MV-4-11 (cell line): ENCODE measurements at regions not wholly inside any gene's neighbourhood (a gene's known extent, or its start where the extent isn't known, plus 50 kb on each side); places are given as distances from the start of the nearest gene placed in this dataset.

Source experiments
- DNase-seq: peaks from one replicate; lab custom pipeline; 2025; lab: John Stamatoyannopoulos, UW

GRCh38 chr2:43086451-43087221, 139.8 kb downstream of the ZFP36L2 start:
- peak; percentile 53 for DNase-seq

DNA sequence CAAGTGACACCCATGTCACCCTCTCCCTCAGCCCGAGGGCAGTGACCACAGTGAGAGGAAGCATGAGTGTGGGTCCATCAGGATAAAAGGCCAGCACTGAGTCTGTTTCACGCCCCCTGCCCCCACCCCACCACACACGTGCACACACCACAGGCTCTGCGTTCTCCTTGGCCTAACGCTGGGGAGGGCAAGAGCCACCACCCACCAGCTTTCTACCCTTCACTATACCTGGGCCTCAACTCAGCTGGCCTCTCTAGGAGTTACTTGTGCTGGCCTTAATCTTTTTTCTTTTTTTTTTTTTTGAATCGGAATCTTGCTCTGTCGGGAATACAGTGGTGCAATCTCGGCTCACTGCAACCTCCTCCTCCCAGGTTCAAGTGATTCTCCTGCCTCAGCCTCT, 140.5 kb downstream of the ZFP36L2 start:
- no peak for DNase-seq

DNA sequence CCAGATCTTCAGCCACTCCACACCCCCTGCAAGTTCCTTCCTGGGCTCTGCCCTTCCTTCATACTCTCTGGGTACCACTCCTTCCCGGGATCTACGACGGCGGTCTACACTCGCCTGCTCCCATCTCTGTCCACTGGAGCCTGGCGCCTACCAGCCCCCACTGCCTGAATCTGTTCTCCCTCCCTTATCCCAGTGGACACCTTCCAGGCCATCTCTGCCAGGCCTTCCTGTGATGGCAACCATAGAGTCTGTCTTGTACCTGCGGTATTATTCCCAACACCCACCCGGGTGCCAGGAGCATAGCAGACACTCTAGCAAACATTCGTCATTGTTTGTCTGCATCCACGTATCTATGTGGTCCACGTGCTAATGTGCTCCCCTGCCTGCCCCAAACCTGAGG, 140.9 kb downstream of the ZFP36L2 start:
- no peak for DNase-seq

DNA sequence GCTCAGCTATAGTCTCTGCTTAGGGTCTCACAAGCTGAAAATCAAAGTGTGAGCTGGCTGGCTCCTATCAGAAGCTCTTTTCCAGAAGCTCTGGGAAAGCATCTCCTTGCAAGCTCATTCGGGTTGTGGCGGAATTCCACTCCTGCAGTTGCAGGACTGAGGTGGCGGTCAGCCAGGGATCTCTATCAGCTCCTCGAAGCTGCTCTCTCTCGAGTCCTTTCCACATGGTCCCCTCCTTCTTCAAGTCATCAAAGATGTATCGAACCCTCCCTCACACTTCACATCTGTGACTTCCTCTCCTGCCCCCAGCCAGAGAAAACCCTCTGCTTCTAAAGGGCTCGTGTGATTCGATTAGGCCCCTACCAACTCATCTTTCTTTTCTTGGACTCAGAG, 141.7 kb downstream of the ZFP36L2 start:
- no peak for DNase-seq

DNA sequence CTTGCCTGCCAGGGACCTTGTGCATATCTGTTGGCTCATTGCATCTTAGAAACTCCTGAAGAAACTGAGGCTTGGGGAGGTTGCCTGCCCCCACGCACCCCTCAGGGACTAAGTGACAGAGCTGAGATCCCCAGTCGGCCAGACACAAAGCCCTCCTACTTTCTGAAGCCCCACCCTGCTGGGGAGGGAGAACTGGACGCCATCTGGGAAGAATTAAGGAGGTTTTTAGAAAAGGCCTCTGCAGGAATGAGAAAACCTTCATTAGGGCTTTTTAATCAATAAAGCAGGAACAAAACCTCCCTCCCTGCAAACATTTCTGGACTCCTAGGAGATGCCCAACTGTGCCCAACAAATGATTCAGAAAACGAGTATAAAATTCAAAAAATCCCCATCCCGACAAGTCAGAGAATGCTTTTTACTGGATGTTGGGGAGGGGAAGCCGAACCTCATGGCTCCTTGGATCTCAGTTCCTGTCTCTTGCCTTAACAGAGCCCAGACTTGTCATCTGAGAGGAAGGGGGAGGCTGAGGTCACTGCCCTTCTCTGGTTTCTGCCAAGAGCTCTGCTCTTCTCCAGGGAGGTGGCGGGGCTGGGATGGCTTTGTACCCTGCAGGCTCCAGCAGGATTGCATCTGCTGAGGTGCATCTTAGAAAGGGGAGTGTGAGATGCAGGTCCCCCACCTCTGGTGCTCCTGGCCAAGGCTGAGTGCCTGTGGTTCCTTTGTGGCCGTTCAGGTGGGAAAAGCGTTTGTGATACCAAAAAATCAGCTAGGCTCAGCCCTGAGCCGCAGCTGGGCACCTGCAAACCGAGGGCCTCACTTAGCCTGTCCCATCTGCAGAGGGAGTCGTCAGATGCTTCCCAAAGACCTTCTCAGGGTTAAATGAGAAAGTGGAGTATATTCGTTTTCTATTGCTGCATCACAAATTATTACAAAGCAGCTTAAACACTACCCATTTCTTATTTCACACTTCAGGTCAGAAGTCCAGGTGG, 142.4 kb downstream of the ZFP36L2 start:
- DNase-seq, result peak; percentile 72

DNA sequence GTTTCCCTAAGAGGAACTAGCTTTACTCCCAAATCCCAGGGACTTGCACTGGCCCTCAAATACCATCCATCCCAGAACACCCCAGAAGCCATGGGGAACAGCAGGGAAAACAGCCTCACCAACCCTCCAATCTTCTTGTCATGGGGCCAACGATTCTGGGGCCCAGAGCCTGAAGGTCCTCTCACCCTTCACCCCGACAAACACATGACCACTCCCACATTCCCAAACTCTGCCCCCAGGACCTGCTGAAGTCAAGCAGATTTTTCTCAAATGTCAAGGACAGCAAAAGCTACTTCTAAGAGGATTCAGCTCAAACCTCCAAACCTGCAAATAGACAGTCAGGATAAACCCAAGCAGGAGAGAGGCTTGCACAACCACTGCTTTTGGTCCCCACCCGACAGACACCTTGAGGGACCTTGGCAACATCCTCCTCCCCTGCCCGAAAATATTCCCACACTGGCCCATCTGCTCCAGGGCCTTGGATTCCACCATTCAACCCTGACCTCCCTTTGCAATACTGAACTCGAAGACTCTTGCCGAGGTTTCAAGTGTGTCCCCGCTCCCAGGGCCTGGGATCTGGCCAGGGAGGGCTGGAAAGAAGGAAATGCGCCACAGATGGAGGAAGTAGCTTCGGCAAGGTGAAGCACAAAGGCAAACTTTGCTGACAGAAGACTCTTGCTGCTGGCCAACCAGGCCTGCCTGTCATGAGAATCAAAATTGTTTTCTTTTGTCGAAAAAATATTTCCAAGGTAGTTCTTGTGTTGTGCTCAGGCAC, 143.3 kb downstream of the ZFP36L2 start:
- no peak for DNase-seq

- DNase-seq, result no peak
Measured at GRCh38 chr2:43082111-43082894, 144.1 kb downstream of the ZFP36L2 start.

GRCh38 chr2:43081131-43081765, 145.2 kb downstream of the ZFP36L2 start:
- DNase-seq, result no peak

DNA sequence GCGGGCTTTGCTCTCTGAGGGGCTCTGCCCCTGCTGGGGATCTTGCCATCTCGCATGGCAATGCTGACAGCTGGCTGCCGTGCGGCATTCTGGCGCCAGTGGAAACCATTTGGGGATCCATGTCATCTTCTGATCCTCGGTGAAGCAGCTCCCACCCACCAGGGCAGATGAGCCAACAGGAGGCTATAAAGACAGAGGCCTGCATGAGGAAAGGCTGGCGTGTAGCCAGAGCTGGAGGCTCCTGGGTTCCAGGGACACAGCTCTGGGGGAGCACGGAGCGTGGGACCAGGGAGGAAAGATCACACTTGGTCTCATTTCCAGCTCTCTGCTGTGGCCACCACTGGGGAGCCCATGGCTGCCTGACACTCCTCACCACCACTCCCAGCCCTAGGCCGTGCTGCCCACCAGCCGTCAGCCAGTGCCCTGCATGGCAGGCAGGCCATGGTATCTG, 145.8 kb downstream of the ZFP36L2 start:
- no peak for DNase-seq

DNA sequence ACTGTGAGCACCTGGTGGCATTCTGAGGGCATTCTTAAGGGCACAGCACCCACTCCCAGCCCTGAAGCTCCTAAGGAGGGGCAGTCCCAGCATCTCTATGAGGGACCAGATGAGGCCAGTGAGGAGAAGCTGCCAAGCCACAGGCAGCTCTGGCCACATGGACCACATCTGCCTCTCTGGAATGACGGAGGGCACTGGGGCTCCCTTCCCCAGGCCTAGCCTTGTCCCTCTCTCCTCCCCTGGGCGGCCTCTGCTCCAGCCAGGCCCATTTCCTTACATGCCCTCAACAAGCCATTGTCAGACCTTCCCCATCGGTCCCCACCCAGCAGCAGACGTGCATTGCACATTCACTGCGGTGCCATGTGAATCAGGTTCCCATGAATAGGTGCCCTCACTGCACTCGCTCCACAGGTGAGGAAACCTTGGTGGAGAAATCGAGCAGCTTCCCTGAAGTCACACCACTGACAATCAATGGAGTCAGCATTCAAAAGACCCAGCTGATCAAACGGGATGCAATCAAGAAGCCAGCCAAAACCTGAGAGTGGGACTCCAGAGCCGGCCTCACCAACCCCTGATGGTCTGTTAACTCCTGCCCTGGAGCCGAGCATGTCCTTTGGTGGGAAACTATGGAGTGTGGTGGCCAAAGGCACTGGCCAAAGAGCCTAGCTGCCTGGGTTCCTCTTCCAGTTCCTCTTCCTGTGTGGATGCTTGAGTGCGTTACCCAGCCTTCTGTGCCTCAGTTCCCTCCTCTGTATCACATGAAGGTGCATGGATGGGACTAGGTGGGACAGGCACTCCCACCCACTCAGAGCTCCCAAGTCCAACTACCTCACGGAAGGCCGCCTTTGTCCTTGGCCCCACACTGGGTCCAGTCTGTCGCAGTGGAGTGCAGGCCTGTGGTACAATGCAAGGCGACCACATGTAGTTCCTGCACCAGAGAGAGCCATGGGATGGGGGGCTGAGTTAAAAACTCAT, 147.3 kb downstream of the ZFP36L2 start:
- DNase-seq, result no peak

- DNase-seq, result no peak
Measured at GRCh38 chr2:43078301-43078700, 148.1 kb downstream of the ZFP36L2 start.

GRCh38 chr2:43077876-43078275, 148.5 kb downstream of the ZFP36L2 start:
- DNase-seq, result no peak

DNA sequence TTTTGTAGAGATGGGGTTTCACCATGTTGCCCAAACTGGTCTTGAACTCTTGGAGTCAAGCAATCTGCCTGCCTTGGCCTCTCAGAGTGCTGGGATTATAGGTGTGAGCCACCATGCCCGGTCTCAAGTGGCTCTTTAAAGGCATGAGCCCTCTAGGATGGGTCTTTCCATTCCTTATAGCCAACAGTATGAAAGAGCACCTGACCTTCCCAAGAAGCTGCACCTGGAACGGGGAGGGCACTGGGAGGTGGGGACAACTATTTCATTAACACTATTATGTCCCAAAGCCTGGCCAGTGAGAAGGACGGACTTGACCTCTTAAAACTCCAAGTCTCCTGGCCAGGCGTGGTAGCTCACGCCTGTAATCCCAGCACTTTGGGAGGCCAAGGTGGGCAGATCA, 149.7 kb downstream of the ZFP36L2 start:
- no peak for DNase-seq

DNA sequence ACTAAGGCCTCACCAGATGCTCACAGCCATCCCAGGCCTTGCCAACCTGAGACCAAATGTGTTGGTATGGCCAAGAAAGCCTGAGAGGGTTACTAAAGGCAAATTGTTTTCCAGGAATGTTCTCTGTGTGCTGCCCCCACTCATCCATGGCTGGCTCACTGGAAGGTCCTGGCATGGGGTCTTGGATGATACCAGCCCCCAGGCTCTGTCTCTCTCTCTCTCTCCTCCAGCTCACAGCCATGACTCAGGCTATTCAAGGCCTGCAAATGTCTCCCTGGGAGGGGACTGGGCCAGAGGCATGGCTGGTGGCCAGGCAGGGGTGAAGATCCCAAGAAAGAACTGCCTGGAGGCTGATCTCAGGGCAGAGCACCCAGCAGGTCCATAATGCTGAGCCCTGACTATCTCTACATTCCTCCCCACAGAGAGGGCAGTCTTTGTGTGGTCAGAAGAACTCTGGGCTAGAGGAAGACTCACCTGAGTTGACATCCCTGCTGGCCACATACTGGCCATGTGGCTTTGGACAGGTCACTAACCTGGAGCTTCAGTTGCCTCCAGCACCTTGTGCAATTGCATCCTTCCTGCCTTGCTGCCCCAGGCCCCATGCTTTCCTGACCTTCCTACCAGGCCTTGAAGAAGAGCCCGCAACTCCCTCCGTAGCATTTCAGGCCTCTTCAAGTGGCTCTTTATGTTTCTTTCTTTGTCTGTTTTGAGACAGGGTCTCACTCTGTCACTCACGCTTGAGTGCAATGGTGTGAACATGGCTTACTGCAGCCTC, 150.4 kb downstream of the ZFP36L2 start:
- DNase-seq, result no peak

GRCh38 chr2:43075054-43075593, 151.3 kb downstream of the ZFP36L2 start:
- no peak for DNase-seq

DNA sequence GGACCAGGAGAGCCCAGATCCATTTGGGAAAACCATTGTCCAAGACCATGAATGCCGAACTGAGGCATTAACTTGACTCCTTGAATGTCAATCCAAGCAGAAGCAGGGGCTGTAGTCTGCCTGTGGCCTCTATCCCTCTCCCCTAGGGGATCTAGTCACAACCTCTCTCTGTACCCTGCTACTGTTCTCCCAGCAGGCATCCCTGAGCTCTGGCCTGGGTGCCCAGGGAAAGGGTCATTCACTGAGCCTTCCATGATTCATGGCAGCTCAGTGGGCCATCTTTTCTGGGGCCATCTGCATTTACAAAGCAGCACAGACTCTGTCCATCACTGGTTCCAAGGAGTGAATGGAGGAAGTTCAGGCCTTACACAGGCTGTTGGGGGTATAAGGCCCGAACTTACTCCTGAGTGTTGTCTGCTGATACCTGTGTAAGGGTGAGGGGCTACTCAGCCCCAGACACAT, 151.8 kb downstream of the ZFP36L2 start:
- no peak for DNase-seq

GRCh38 chr2:43074052-43074451, 152.4 kb downstream of the ZFP36L2 start:
- no peak for DNase-seq

DNA sequence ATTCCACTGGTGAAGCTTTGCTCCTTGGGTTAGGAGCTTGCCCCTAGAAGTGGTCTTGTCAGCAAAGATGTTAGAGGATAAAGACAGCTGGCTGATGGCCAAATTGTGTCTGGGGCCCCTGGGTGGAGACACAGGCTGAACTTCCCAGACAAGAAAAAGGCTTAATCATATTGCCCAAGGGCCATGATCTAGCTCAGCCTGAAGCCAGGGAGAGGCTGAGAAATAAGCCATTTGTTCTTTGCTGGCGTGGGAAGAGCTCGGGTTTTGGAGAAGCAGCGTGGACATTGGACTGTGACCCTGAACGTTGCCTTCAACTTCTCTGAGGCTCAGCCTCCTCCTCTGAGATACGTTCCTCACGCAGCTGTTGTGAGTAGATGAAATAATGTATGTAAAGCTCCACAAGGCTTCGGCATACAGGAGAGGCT, 153.0 kb downstream of the ZFP36L2 start:
- DNase-seq, result peak; percentile 57
